DND-41 (cell line): ENCODE measurements at regions not wholly inside any gene's neighbourhood (a gene's known extent, or its start where the extent isn't known, plus 50 kb on each side); places are given as distances from the start of the nearest gene placed in this dataset.

Experiments
- CTCF ChIP-seq: IDR thresholded peaks from 2 replicates; pipeline ENCODE4 v1.5.1; 2012; ENCODE audit warnings: borderline replicate concordance, low read length, moderate library complexity, mild to moderate bottlenecking; ENCODE audit not compliant: poor library complexity, severe bottlenecking; ENCODE audit errors: extremely low read depth
- EZH2 ChIP-seq: IDR thresholded peaks from 3 replicates; pipeline ENCODE4 v1.6.1; 2012; ENCODE audit warnings: borderline replicate concordance, low read depth, mild to moderate bottlenecking, moderate library complexity, low read length, inconsistent platforms; ENCODE audit not compliant: severe bottlenecking

GRCh38 chr2:195594919-195595694, 61.9 kb upstream of the SLC39A10 start:
- TF ChIP-seq CTCF (no peak), EZH2 (no peak)
